Uterus (tissue), 3 donors: ENCODE measurements at regions not wholly inside any gene's neighbourhood (a gene's known extent, or its start where the extent isn't known, plus 50 kb on each side); places are given as distances from the start of the nearest gene placed in this dataset.
"Not testable (repeated sequence)": the region's sequence is repeated elsewhere in the genome, so short reads cannot be mapped to it uniquely, and the experiment has no call there.

Experiments
- DNase-seq, 2 donors: peaks; one replicate each; pipeline ENCODE4 v3.0.0-alpha.2; 2019 to 2020
- H3K27ac ChIP-seq, 2 donors: fragments of 200-600 bp; sonication (generic); 1 replicate in 1 of 2; 2 replicates in 1 of 2; pipeline ENCODE4 v1.5.1; 2016 to 2018
- H3K27me3 ChIP-seq, 2 donors: fragments of 200-600 bp; sonication (generic); one replicate each; pipeline ENCODE4 v1.5.1; 2018 to 2019; ENCODE audit warnings: control low read depth in 1 of 2
- H3K36me3 ChIP-seq, 2 donors: fragments of 200-600 bp; sonication (generic); one replicate each; pipeline ENCODE4 v1.5.1; 2019; ENCODE audit warnings: control low read depth in 1 of 2
- H3K4me1 ChIP-seq, 2 donors: fragments of 200-600 bp; sonication (generic); one replicate each; pipeline ENCODE4 v1.5.1; 2018 to 2019; ENCODE audit warnings: control low read depth in 1 of 2
- H3K4me3 ChIP-seq, 2 donors: fragments of 200-600 bp; sonication (generic); 1 replicate in 1 of 2; 2 replicates in 1 of 2; pipeline ENCODE4 v1.5.1; 2018 to 2019; ENCODE audit warnings: mild to moderate bottlenecking in 1 of 2
- H3K9me3 ChIP-seq, 2 donors: fragments of 200-600 bp; sonication (generic); one replicate each; pipeline ENCODE4 v1.5.1; 2019; ENCODE audit warnings: control low read depth in 1 of 2
- POLR2A ChIP-seq, 2 donors: fragments of 450-650 bp; IDR thresholded peaks; one replicate each; pipeline ENCODE4 v1.6.1; 2016; ENCODE audit warnings: antibody characterized with exemption in 2 of 2, mild to moderate bottlenecking in 1 of 2, moderate library complexity in 1 of 2
- intact Hi-C: fragments of 100-400 bp; cut with DNase I; formaldehyde crosslinking; loops from one replicate; pipeline ENCODE4 v1.15.1; 2023; ENCODE audit warnings: low total_unique reads
- TF ChIP-seq, protein P1 (sequence below), 4 experiments: fragments of 200-600 bp in 2 of 4; fragments of 450-650 bp in 2 of 4; sonication (generic) in 2 of 4; IDR thresholded peaks; one replicate each; pipeline ENCODE4 v1.5.1; 2016 to 2019; ENCODE audit warnings: antibody characterized with exemption in 4 of 4, mild to moderate bottlenecking in 2 of 4, moderate library complexity in 1 of 4
- donor health status: DM: yes; HTN: yes; CAD: no.

DNA sequence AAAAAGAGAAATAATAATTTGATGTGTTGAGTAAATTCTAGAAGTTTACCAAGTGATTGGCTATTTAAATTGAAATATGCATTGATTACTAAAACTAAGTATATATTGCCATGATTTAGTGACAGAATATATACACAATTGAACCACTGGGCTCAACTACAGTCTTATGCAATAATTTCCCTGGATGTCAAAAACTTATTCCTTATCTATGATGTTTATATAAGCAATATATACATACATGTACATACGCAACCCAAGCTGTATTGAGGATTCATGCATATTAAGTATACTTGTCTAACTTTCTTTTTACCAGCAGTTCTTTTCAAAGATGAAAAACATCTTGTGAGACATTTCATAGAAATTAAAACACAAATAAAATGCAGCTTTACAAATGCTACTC lies 165.8 kb downstream of the ZIC4 start:
- H3K9me3 ChIP-seq: no peaks in the 10 kb centered on the region
- no peak for DNase-seq
- intact Hi-C loops: no loop called here
- no peaks in the 10 kb centered on the region for H3K4me1 ChIP-seq
- H3K27ac ChIP-seq: no peak overlapping the region
- H3K27me3 ChIP-seq: no peaks in the 10 kb centered on the region
- no peak overlapping the region for H3K4me3 ChIP-seq
- no peak for TF ChIP-seq POLR2A (IDR thresholded peaks at IDR 0.05)
- TF ChIP-seq, protein P1, sequence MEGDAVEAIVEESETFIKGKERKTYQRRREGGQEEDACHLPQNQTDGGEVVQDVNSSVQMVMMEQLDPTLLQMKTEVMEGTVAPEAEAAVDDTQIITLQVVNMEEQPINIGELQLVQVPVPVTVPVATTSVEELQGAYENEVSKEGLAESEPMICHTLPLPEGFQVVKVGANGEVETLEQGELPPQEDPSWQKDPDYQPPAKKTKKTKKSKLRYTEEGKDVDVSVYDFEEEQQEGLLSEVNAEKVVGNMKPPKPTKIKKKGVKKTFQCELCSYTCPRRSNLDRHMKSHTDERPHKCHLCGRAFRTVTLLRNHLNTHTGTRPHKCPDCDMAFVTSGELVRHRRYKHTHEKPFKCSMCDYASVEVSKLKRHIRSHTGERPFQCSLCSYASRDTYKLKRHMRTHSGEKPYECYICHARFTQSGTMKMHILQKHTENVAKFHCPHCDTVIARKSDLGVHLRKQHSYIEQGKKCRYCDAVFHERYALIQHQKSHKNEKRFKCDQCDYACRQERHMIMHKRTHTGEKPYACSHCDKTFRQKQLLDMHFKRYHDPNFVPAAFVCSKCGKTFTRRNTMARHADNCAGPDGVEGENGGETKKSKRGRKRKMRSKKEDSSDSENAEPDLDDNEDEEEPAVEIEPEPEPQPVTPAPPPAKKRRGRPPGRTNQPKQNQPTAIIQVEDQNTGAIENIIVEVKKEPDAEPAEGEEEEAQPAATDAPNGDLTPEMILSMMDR (IDR thresholded peaks at IDR 0.05): no peak
- H3K36me3 ChIP-seq: no peaks in the 10 kb centered on the region

- TF ChIP-seq, protein P1 (IDR thresholded peaks at IDR 0.05): no peak
- TF ChIP-seq POLR2A (IDR thresholded peaks at IDR 0.05): no peak
- Histone ChIP-seq H3K4me3 (no peak overlapping the region), H3K4me1 (no peaks in the 10 kb centered on the region), H3K36me3 (no peaks in the 10 kb centered on the region), H3K27me3 (no peaks in the 10 kb centered on the region), H3K27ac (no peak overlapping the region), H3K9me3 (no peaks in the 10 kb centered on the region)
- no peak for DNase-seq
- intact Hi-C loops: no loop called here
These were observed 168.4 kb downstream of the ZIC4 start for GRCh38 chr3:147237991-147238390.

- intact Hi-C loops: not testable (repeated sequence)
These were observed 174.4 kb downstream of the ZIC4 start for GRCh38 chr3:147231980-147232379.

DNA sequence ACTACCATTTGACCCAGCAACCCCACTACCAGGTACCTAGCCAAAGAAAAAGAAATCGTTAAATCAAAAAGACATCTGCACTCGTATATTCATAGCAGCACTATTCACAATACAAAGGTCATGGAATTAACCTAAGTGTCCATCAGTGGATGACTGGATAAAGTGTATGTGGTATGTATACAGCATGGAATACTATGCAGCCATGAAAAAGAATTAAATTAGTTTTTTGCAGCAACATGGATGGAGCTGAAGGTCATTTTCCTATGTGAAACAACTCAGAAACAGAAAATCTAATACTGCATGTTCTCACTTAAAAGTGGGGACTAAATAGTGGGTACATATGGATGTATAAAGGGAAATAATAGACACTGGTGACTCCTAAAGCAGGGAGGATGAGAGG lies 175.2 kb downstream of the ZIC4 start:
- intact Hi-C loops: no loop called here
- no peak overlapping the region for H3K27ac ChIP-seq
- no peak for DNase-seq
- no peaks in the 10 kb centered on the region for H3K9me3 ChIP-seq
- no peaks in the 10 kb centered on the region for H3K27me3 ChIP-seq
- H3K36me3 ChIP-seq: no peaks in the 10 kb centered on the region
- H3K4me3 ChIP-seq: no peak overlapping the region
- TF ChIP-seq POLR2A (IDR thresholded peaks at IDR 0.05): no peak
- TF ChIP-seq, protein P1 (IDR thresholded peaks at IDR 0.05): no peak
- H3K4me1 ChIP-seq: no peaks in the 10 kb centered on the region

More at GRCh38 chr3:147231980-147232379, 174.4 kb downstream of the ZIC4 start:
- H3K27ac ChIP-seq, H3K4me3 ChIP-seq, H3K9me3 ChIP-seq, H3K27me3 ChIP-seq, H3K36me3 ChIP-seq, H3K4me1 ChIP-seq, DNase-seq: not testable (repeated sequence)

GRCh38 chr3:147222291-147222690 lies 184.1 kb downstream of the ZIC4 start:
- H3K4me3 ChIP-seq: no peak overlapping the region
- H3K27me3 ChIP-seq: no peaks in the 10 kb centered on the region
- no peak for DNase-seq
- H3K36me3 ChIP-seq: no peaks in the 10 kb centered on the region
- peaks cover 0 to 3% of the 10 kb centered on the region in 2 donors for H3K9me3 ChIP-seq
- TF ChIP-seq, protein P1 (IDR thresholded peaks at IDR 0.05): no peak
- no peak for TF ChIP-seq POLR2A (IDR thresholded peaks at IDR 0.05)
- no peak overlapping the region for H3K27ac ChIP-seq
- H3K4me1 ChIP-seq: no peaks in the 10 kb centered on the region
- intact Hi-C loops: no loop called here

DNA sequence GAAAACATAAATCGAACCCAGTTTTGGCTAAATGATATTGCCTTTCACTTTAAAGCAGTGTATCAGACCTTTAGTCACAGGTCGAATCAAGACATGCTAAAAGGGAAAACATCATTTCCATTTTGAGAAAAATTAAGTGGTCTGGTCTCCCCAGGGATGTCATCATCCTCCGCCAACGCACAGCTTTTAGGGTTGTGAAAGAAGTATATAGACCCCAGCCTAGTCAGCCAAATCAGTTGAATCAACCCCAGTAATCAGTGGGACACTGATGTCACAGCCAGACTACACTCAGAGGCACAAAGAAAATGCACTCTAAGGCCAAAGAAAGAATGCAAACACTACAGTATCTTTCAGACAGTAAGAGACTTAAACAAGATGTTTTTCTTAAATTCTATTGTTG lies 187.4 kb downstream of the ZIC4 start:
- H3K4me3 ChIP-seq: no peak overlapping the region
- H3K27ac ChIP-seq: no peak overlapping the region
- H3K9me3 ChIP-seq: peaks cover 0 to 3% of the 10 kb centered on the region in 2 donors
- no peaks in the 10 kb centered on the region for H3K27me3 ChIP-seq
- H3K36me3 ChIP-seq: no peaks in the 10 kb centered on the region
- no peaks in the 10 kb centered on the region for H3K4me1 ChIP-seq
- no peak for TF ChIP-seq POLR2A (IDR thresholded peaks at IDR 0.05)
- TF ChIP-seq, protein P1 (IDR thresholded peaks at IDR 0.05): no peak
- no peak for DNase-seq
- intact Hi-C loops: no loop called here
